ENCODE measurements at regions not wholly inside any gene's neighbourhood (a gene's known extent, or its start where the extent isn't known, plus 50 kb on each side); places are given as distances from the start of the nearest gene placed in this dataset.

DNA sequence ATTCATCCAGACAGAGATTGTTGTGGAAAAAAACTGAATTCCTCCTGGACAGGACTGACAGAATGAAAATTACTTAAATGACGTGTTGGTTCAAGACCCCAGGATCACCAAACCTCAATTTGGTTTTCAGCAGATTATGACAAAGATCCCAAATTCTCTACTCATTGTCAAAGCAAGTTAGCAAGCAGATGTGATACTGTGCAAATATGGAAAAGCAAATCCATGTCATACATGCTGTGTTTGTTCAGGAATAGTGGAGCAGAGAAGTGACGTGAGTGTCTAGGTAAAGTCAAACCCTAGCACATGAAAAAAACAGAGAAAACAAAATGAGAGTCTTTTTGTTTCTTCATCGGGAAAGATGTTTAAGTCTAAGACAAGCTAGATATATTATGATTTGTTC, 169.2 kb upstream of the NBEA start:
- H3K4me3 ChIP-seq (ENCODE audit: low read depth, low read length) = no peak overlapping the region
- TF ChIP-seq, protein P1, sequence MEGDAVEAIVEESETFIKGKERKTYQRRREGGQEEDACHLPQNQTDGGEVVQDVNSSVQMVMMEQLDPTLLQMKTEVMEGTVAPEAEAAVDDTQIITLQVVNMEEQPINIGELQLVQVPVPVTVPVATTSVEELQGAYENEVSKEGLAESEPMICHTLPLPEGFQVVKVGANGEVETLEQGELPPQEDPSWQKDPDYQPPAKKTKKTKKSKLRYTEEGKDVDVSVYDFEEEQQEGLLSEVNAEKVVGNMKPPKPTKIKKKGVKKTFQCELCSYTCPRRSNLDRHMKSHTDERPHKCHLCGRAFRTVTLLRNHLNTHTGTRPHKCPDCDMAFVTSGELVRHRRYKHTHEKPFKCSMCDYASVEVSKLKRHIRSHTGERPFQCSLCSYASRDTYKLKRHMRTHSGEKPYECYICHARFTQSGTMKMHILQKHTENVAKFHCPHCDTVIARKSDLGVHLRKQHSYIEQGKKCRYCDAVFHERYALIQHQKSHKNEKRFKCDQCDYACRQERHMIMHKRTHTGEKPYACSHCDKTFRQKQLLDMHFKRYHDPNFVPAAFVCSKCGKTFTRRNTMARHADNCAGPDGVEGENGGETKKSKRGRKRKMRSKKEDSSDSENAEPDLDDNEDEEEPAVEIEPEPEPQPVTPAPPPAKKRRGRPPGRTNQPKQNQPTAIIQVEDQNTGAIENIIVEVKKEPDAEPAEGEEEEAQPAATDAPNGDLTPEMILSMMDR (IDR thresholded peaks at IDR 0.05; ENCODE audit: low read depth, low read length) = no peak

DNA sequence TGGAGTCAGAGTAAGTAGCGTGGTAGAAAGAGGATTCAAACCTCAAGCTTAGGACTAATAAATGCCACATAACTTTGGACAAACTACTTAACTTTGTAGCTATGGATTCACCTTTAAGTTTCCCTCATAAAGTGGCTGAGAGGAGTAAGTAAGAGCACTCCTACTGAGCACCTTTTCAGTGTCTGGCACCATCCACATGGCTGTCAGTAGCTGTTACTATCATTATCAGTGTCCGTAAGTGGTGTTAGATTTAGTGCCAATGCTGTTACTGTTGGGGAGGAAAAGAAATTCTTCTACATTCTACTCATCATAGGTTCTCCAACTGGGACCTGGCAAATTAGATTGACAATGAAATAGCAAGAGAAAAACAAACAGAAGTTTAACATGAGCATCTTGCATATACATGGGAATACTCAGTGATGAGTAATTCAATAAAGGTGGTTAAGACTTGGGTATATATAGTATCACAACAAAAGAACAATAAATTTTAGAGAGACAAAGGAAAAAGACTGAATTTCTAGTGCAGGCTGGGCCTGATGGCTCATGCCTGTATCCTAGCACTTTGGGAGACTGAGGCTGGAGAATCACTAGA, 165.6 kb upstream of the NBEA start:
- TF ChIP-seq, protein P1 (IDR thresholded peaks at IDR 0.05; ENCODE audit: low read depth, low read length) = no peak
- no peak overlapping the region for H3K4me3 ChIP-seq (ENCODE audit: low read depth, low read length)

DNA sequence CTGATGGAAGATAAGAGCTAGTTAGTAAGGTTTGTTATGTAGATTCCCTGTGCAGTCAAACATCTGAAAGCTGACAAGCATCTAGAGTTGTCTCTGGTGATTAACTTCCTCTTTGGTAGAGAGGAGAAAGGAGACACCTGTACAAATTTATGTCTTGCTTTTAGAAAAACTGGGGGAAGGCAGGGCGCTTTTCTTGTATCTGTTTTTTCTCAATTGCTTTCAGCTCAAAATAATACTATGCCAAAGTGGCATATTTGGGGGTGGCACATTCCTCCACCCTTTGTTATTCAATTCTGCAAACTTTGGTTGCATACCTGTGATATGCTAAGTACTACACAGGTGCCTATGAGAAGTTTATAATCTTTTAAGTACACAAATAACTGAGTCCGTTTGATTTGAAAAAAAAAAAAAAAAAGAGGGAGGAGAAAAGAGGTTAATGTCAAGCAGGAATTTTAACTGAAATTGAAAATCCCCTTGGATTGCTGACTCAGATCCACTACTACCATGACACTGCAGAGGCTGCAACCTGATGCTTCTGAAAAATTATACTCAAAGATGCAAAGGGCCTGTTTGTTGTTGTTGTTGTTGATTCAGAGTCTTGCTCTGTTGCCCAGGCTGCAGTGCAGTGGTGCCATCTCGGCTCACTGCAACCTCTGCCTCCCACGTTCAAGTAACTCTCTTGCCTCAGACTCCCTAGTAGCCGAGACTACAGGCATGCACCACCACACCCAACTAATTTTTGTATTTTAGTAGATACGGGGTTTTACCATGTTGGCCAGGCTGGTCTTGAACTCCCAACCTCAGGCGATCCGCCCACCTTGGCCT, 164.8 kb upstream of the NBEA start:
- TF ChIP-seq, protein P1 (IDR thresholded peaks at IDR 0.05; ENCODE audit: low read depth, low read length) = no peak
- no peak overlapping the region for H3K4me3 ChIP-seq (ENCODE audit: low read depth, low read length)

DNA sequence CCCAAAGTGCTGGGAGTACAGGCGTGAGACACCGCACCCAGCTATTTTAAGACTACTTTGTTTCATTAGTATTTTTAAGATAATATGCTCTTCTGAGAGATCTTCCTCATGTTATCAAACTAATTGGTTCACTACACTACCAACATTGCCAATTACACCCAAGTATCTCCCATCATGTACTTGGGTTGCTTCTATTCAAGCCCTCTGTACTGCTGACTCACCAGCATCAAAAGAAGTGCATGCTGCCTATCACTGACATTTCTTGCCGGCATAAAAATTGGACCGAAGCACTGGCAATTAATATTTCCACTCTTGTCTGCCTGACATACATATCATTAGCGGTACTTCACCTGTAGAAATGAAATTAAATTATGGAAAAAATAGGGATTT, 164.2 kb upstream of the NBEA start:
- TF ChIP-seq, protein P1 (IDR thresholded peaks at IDR 0.05; ENCODE audit: low read depth, low read length) = no peak
- H3K4me3 ChIP-seq (ENCODE audit: low read depth, low read length) = no peak overlapping the region

DNA sequence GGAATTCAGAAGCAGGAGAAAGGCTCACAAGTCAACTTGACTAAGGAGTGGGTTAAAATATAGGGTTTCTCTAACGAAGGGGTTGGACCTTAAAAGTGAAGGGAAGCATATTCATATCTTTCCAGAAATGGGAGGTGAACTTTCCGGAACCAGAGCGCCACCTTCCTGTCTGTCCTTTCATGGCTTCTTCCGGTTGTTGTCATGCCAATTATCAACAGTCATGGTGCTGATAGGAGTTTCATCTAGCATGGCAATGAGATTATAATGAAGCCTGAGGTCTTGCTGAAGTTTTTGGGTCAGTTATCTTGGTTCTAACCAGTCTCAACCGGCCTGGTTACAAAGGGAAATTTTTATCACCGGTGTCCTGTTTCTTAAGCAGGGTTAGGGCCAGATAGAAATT, 162.9 kb upstream of the NBEA start:
- TF ChIP-seq, protein P1 (IDR thresholded peaks at IDR 0.05; ENCODE audit: low read depth, low read length) = no peak
- H3K4me3 ChIP-seq (ENCODE audit: low read depth, low read length) = no peak overlapping the region

DNA sequence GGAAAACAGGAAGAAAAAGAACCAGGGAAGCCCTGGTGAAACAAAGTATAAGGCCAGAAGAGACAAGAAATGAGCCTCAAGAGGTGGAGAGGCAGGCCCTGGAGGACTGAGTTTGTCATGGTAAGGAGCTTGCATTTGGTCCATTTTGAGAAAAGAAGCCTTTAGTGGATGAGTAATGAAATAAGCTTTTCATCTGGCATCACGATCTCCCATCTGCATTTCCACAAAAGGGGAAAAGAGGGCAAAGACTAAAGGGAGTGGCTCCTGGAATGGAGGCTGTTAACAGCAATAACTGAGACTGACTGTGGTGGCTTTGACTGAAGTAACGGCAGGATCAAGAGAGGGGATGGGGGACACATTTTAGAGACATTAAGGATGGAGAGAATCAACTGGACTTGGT, 148.8 kb upstream of the NBEA start:
- H3K4me3 ChIP-seq (ENCODE audit: low read depth, low read length) = no peak overlapping the region
- TF ChIP-seq, protein P1 (IDR thresholded peaks at IDR 0.05; ENCODE audit: low read depth, low read length) = no peak

DNA sequence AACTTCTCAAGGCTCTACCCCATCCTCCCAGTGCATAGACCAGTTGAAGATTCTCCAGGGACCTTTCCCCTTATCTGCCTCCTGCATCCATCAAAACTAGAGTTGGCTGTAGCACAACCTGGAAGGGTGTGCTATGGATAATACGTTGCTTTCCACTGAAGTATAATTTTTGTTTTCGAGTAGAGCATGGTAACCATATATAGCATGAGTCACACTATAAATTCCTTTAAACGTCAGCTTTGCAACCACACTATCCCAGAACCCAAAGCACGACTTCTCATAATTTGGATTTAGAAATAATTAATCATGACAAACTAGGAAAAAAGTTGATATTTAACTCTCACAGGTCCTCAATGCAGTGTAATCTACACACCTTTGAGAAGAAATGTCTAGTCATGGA, 138.3 kb upstream of the NBEA start:
- H3K4me3 ChIP-seq (ENCODE audit: low read depth, low read length) = no peak overlapping the region
- TF ChIP-seq, protein P1 (IDR thresholded peaks at IDR 0.05; ENCODE audit: low read depth, low read length) = no peak

Data from WI38 (cell line).